ENCODE measurements at regions not wholly inside any gene's neighbourhood (a gene's known extent, or its start where the extent isn't known, plus 50 kb on each side); places are given as distances from the start of the nearest gene placed in this dataset.

DNA sequence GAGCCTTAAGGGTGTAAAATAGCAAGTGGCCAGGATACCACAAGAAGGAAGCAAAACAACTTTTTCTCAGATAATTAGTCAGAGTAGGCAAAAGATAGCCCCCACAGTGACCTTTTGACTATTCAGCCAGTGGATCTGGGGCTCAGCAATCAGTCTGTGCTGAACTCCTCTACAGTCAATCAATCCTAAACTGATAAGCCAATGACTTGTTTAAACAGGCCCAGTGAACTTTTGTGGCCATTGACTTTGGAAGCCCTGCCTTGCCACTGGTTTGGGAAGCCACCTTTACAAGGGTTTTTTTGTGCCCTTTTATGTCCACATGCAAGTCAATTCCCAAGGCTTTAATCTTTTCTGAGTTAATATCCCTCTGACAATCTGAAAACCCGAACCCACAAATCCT is 1565.0 kb upstream of the WWC1 start:
- TF ChIP-seq, protein P1, sequence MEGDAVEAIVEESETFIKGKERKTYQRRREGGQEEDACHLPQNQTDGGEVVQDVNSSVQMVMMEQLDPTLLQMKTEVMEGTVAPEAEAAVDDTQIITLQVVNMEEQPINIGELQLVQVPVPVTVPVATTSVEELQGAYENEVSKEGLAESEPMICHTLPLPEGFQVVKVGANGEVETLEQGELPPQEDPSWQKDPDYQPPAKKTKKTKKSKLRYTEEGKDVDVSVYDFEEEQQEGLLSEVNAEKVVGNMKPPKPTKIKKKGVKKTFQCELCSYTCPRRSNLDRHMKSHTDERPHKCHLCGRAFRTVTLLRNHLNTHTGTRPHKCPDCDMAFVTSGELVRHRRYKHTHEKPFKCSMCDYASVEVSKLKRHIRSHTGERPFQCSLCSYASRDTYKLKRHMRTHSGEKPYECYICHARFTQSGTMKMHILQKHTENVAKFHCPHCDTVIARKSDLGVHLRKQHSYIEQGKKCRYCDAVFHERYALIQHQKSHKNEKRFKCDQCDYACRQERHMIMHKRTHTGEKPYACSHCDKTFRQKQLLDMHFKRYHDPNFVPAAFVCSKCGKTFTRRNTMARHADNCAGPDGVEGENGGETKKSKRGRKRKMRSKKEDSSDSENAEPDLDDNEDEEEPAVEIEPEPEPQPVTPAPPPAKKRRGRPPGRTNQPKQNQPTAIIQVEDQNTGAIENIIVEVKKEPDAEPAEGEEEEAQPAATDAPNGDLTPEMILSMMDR (IDR thresholded peaks at IDR 0.05) = no peak
- TF ChIP-seq, protein P2, sequence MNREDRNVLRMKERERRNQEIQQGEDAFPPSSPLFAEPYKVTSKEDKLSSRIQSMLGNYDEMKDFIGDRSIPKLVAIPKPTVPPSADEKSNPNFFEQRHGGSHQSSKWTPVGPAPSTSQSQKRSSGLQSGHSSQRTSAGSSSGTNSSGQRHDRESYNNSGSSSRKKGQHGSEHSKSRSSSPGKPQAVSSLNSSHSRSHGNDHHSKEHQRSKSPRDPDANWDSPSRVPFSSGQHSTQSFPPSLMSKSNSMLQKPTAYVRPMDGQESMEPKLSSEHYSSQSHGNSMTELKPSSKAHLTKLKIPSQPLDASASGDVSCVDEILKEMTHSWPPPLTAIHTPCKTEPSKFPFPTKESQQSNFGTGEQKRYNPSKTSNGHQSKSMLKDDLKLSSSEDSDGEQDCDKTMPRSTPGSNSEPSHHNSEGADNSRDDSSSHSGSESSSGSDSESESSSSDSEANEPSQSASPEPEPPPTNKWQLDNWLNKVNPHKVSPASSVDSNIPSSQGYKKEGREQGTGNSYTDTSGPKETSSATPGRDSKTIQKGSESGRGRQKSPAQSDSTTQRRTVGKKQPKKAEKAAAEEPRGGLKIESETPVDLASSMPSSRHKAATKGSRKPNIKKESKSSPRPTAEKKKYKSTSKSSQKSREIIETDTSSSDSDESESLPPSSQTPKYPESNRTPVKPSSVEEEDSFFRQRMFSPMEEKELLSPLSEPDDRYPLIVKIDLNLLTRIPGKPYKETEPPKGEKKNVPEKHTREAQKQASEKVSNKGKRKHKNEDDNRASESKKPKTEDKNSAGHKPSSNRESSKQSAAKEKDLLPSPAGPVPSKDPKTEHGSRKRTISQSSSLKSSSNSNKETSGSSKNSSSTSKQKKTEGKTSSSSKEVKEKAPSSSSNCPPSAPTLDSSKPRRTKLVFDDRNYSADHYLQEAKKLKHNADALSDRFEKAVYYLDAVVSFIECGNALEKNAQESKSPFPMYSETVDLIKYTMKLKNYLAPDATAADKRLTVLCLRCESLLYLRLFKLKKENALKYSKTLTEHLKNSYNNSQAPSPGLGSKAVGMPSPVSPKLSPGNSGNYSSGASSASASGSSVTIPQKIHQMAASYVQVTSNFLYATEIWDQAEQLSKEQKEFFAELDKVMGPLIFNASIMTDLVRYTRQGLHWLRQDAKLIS (CRISPR knock-in tag; IDR thresholded peaks at IDR 0.05; ENCODE audit: borderline replicate concordance) = no peak
- TF ChIP-seq, protein P3, sequence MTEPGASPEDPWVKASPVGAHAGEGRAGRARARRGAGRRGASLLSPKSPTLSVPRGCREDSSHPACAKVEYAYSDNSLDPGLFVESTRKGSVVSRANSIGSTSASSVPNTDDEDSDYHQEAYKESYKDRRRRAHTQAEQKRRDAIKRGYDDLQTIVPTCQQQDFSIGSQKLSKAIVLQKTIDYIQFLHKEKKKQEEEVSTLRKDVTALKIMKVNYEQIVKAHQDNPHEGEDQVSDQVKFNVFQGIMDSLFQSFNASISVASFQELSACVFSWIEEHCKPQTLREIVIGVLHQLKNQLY (CRISPR knock-in tag; IDR thresholded peaks at IDR 0.05) = no peak
- TF ChIP-seq, protein P4, sequence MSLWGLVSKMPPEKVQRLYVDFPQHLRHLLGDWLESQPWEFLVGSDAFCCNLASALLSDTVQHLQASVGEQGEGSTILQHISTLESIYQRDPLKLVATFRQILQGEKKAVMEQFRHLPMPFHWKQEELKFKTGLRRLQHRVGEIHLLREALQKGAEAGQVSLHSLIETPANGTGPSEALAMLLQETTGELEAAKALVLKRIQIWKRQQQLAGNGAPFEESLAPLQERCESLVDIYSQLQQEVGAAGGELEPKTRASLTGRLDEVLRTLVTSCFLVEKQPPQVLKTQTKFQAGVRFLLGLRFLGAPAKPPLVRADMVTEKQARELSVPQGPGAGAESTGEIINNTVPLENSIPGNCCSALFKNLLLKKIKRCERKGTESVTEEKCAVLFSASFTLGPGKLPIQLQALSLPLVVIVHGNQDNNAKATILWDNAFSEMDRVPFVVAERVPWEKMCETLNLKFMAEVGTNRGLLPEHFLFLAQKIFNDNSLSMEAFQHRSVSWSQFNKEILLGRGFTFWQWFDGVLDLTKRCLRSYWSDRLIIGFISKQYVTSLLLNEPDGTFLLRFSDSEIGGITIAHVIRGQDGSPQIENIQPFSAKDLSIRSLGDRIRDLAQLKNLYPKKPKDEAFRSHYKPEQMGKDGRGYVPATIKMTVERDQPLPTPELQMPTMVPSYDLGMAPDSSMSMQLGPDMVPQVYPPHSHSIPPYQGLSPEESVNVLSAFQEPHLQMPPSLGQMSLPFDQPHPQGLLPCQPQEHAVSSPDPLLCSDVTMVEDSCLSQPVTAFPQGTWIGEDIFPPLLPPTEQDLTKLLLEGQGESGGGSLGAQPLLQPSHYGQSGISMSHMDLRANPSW (CRISPR knock-in tag; conservative IDR thresholded peaks at IDR 0.05; ENCODE audit: low read depth) = no peak
- TF ChIP-seq ZNF138 (CRISPR knock-in tag; conservative IDR thresholded peaks at IDR 0.05) (no peak), ETV6 (CRISPR knock-in tag; IDR thresholded peaks at IDR 0.05) (no peak), TEAD4 (CRISPR knock-in tag; IDR thresholded peaks at IDR 0.05) (no peak), ZNF416 (CRISPR knock-in tag; IDR thresholded peaks at IDR 0.05) (no peak)
- TF ChIP-seq, protein P5, sequence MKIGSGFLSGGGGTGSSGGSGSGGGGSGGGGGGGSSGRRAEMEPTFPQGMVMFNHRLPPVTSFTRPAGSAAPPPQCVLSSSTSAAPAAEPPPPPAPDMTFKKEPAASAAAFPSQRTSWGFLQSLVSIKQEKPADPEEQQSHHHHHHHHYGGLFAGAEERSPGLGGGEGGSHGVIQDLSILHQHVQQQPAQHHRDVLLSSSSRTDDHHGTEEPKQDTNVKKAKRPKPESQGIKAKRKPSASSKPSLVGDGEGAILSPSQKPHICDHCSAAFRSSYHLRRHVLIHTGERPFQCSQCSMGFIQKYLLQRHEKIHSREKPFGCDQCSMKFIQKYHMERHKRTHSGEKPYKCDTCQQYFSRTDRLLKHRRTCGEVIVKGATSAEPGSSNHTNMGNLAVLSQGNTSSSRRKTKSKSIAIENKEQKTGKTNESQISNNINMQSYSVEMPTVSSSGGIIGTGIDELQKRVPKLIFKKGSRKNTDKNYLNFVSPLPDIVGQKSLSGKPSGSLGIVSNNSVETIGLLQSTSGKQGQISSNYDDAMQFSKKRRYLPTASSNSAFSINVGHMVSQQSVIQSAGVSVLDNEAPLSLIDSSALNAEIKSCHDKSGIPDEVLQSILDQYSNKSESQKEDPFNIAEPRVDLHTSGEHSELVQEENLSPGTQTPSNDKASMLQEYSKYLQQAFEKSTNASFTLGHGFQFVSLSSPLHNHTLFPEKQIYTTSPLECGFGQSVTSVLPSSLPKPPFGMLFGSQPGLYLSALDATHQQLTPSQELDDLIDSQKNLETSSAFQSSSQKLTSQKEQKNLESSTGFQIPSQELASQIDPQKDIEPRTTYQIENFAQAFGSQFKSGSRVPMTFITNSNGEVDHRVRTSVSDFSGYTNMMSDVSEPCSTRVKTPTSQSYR (CRISPR knock-in tag; IDR thresholded peaks at IDR 0.05) = no peak
